WTC11 (cell line): ENCODE measurements at regions not wholly inside any gene's neighbourhood (a gene's known extent, or its start where the extent isn't known, plus 50 kb on each side); places are given as distances from the start of the nearest gene placed in this dataset.

Source experiments
- CTCF ChIP-seq: fragments of 200-600 bp; IDR thresholded peaks from 2 replicates; pipeline ENCODE4 v1.8.0; 2022; ENCODE audit warnings: antibody characterized with exemption
- FOXJ3 ChIP-seq: sonication (generic); formaldehyde crosslinking; IDR thresholded peaks from 2 replicates; pipeline ENCODE4 v1.9.0; 2021; ENCODE audit warnings: missing genetic modification reagents, mild to moderate bottlenecking, borderline replicate concordance
- FOXP1 ChIP-seq: sonication (generic); formaldehyde crosslinking; IDR thresholded peaks from 2 replicates; pipeline ENCODE4 v1.8.0; 2022; ENCODE audit warnings: missing genetic modification reagents, mild to moderate bottlenecking, moderate library complexity, borderline replicate concordance
- GABPB1 ChIP-seq: sonication (generic); formaldehyde crosslinking; IDR thresholded peaks from 2 replicates; pipeline ENCODE4 v1.8.1; 2023; ENCODE audit warnings: mild to moderate bottlenecking, missing genetic modification reagents
- GRHL2 ChIP-seq: fragments of 250-450 bp; sonication (Bioruptor Pico); IDR thresholded peaks from 2 replicates; pipeline ENCODE4 v1.8.0; 2022; ENCODE audit warnings: mild to moderate bottlenecking, moderate library complexity; ENCODE audit not compliant: insufficient replicate concordance, severe bottlenecking
- SMAD4 ChIP-seq: sonication (generic); formaldehyde crosslinking; IDR thresholded peaks from 2 replicates; pipeline ENCODE4 v1.8.0; 2022; ENCODE audit warnings: mild to moderate bottlenecking, missing genetic modification reagents
- ZBTB21 ChIP-seq: sonication (generic); formaldehyde crosslinking; IDR thresholded peaks from 2 replicates; pipeline ENCODE4 v1.8.1; 2023; ENCODE audit warnings: mild to moderate bottlenecking, missing genetic modification reagents, borderline replicate concordance
- ZNF232 ChIP-seq: sonication (generic); formaldehyde crosslinking; IDR thresholded peaks from 2 replicates; pipeline ENCODE4 v1.8.0; 2022; ENCODE audit warnings: mild to moderate bottlenecking, missing genetic modification reagents

- TF ChIP-seq FOXJ3 (CRISPR knock-in tag), result no peak
- TF ChIP-seq GRHL2 (CRISPR knock-in tag), result no peak
- TF ChIP-seq ZNF232, result no peak
- TF ChIP-seq CTCF, result no peak
- no peak for TF ChIP-seq SMAD4 (CRISPR knock-in tag)
- TF ChIP-seq ZBTB21 (CRISPR knock-in tag), result no peak
- TF ChIP-seq FOXP1 (CRISPR knock-in tag), result no peak
- no peak for TF ChIP-seq GABPB1 (CRISPR knock-in tag)
These were observed 179.4 kb upstream of the ALCAM start for GRCh38 chr3:105187344-105187743.
